Muscle of arm (tissue), 1 donor: ENCODE measurements at regions not wholly inside any gene's neighbourhood (a gene's known extent, or its start where the extent isn't known, plus 50 kb on each side); places are given as distances from the start of the nearest gene placed in this dataset.
"Not testable (repeated sequence)": the region's sequence is repeated elsewhere in the genome, so short reads cannot be mapped to it uniquely, and the experiment has no call there.

Experiments
- DNase-seq: peaks from one replicate; pipeline ENCODE4 v3.0.0-alpha.2; 2013

DNA sequence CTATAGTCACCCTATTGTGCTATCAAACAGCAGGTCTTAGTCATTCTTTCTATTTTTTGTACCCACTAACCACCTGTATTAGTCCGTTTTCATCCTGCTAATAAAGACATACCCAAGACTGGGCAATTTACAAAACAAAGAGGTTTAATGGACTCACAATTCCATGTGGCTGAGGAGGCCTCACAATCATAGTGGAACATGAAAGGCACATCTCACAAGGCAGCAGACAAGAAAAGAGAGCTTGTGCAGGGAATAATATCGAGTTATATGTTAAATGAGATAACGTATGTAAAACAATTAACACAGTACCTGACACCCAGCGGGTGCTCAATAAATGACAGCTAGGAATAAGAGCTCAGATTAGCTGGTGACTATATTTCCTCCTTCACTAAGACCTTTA lies 88.1 kb upstream of the WDR44 start:
- DNase-seq, result no peak

GRCh38 chrX:118259213-118259612 lies 86.7 kb upstream of the WDR44 start:
- no peak for DNase-seq

- DNase-seq, result no peak
These were observed 84.8 kb upstream of the WDR44 start for GRCh38 chrX:118261151-118261550.

GRCh38 chrX:118271775-118272174 lies 74.1 kb upstream of the WDR44 start:
- DNase-seq, result no peak

- DNase-seq, result no peak
These were observed 73.7 kb upstream of the WDR44 start for GRCh38 chrX:118272242-118272641.

GRCh38 chrX:118286066-118286762 lies 59.7 kb upstream of the WDR44 start:
- DNase-seq, result no peak

GRCh38 chrX:118295818-118296217 lies 50.1 kb upstream of the WDR44 start:
- DNase-seq, result not testable (repeated sequence)
